HEK293T (cell line): ENCODE measurements at regions not wholly inside any gene's neighbourhood (a gene's known extent, or its start where the extent isn't known, plus 50 kb on each side); places are given as distances from the start of the nearest gene placed in this dataset.

Source experiments
- BHLHE40 ChIP-seq: fragments of 450-650 bp; IDR thresholded peaks from 2 replicates; pipeline ENCODE4 v1.6.1; 2016; ENCODE audit warnings: mild to moderate bottlenecking, moderate library complexity, borderline replicate concordance
- NFRKB ChIP-seq: fragments of 450-650 bp; IDR thresholded peaks from 2 replicates; pipeline ENCODE4 v1.6.1; 2016; ENCODE audit warnings: mild to moderate bottlenecking, moderate library complexity
- SP1 ChIP-seq: fragments of 450-650 bp; IDR thresholded peaks from 2 replicates; pipeline ENCODE4 v1.6.1; 2017
- SUZ12 ChIP-seq: fragments of 450-650 bp; IDR thresholded peaks from 2 replicates; pipeline ENCODE4 v1.6.1; 2016; ENCODE audit warnings: mild to moderate bottlenecking
- ZNF384 ChIP-seq: fragments of 450-650 bp; IDR thresholded peaks from 2 replicates; pipeline ENCODE4 v1.6.1; 2016

GRCh38 chr7:98541101-98541500 lies 76.0 kb upstream of the NPTX2 start:
- TF ChIP-seq BHLHE40, result no peak
- TF ChIP-seq ZNF384, result no peak
- no peak for TF ChIP-seq SUZ12
- TF ChIP-seq NFRKB, result no peak
- no peak for TF ChIP-seq SP1
